ENCODE measurements at regions not wholly inside any gene's neighbourhood (a gene's known extent, or its start where the extent isn't known, plus 50 kb on each side); places are given as distances from the start of the nearest gene placed in this dataset.

DNA sequence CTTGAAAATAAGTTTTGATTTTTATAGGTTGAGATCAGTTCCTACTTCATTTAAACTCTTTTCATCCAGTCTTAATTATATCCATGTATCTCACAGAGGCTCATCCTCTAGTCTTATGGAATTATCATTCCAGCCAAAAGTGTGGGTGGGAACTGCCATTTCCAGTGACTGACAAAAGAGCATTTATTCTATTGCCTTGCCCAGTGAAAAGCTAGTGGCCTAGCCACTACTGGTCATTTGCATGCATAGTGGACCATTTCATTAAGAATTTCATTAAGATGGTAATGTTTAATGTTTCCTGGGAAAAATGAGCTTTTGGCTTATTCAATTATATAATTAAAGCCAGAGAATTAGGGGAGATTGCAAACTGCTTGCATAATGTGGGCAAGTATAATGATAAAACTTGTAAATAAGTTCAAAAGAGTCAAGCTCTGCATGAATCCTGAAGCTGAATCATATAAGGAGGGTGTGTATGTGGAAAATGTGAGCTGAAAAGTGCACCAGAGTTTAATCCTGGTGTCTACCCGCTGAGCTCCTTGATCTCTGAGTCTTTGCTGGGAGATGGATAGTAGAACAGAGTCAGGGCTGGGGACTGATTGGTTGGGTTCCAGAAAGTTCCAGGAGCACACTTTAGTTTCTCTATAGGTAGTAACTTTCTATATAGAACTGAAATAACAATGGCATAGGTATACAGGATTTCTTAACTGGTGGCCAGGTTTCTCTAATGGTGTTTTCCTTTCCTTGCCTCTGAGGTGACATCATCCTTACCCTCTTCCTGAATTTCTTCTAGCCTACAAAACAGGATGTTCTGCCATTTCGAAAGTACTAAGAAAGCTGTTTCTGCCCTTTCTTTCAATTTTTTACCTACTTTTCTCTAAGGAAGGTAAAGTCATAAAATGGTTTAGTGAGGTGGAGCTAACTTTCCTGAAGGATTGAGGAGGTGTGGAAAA is 78.5 kb downstream of the KIF4B start:
- DNase-seq (no peak), ATAC-seq (no peak)
- H3K27ac Mint-ChIP-seq, result no peak overlapping the region
- no peak overlapping the region for H3K4me3 Mint-ChIP-seq
- no peaks in the 10 kb centered on the region for H3K4me1 Mint-ChIP-seq
- H3K27me3 Mint-ChIP-seq, result peaks cover 20% of the 10 kb centered on the region
- H3K36me3 Mint-ChIP-seq (ENCODE audit: low read depth), result no peaks in the 10 kb centered on the region
- no peaks in the 10 kb centered on the region for H3K9me3 ChIP-seq (ENCODE audit: control insufficient read depth, low read length, poor library complexity, severe bottlenecking)

DNA sequence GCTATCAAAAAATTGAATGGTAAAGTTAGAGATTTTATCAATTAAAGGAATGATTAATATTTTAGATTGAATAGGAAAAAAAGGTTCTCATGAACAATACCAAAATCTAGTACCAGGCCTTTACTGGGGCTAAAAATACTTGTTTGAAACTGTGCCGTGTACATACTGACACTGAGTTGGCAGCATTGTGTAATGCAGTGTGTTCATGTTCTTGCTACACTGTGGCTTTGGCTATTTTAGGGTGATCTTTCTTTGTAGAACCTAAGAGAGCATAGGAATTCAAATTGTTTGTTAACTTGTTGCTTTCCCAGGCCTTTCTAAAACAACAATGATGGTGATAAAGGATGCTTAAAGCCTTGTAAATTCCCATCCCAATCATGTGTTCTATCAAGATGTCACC is 80.9 kb downstream of the KIF4B start:
- no peak overlapping the region for H3K27ac Mint-ChIP-seq
- no peak overlapping the region for H3K4me3 Mint-ChIP-seq
- no peaks in the 10 kb centered on the region for H3K9me3 ChIP-seq (ENCODE audit: control insufficient read depth, low read length, poor library complexity, severe bottlenecking)
- no peaks in the 10 kb centered on the region for H3K4me1 Mint-ChIP-seq
- no peak for DNase-seq
- no peaks in the 10 kb centered on the region for H3K36me3 Mint-ChIP-seq (ENCODE audit: low read depth)
- ATAC-seq, result no peak
- H3K27me3 Mint-ChIP-seq, result peaks cover 25% of the 10 kb centered on the region

DNA sequence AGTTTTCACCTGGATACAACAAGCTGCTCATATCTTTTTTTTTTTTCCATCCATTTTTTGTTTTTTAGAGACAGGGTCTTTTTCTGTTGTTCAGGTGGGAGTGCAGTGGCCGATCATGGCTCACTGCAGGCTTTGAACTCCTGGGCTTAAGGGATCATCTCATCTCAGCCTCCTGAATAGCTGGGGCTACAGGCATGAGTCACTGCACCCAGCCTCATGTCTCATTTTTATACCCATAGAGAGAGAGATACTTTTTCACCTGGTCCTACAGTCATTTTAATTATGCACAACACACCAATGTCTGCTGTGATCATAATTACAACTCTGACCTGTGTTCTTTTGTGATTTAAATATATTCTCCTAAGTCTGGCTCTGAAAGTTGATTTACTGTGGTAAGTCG is 84.4 kb downstream of the KIF4B start:
- Mint-ChIP-seq H3K27ac (no peak overlapping the region), H3K4me1 (no peaks in the 10 kb centered on the region), H3K27me3 (peaks cover 20% of the 10 kb centered on the region), H3K36me3 (ENCODE audit: low read depth) (no peaks in the 10 kb centered on the region), H3K4me3 (no peak overlapping the region)
- no peak for DNase-seq
- ATAC-seq, result no peak
- H3K9me3 ChIP-seq (ENCODE audit: control insufficient read depth, low read length, poor library complexity, severe bottlenecking), result no peaks in the 10 kb centered on the region

DNA sequence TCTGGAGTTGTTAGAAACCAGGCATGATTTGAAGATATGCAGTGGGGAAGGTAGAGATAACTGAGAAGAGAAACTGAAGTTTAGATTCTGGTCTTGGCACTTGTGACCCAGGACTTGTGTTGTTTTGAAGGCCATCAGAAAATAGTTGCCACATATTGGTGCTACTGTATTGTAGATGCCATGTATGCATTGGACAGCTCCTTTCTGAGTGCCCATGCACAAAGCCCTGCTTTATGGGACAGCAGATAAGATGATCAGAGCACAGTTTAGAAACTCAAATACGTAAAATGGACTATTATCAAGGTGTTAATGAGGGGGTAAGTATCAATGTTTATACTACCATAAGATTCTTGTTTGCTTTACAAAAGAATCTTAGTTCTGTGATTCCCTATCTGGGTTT is 84.9 kb downstream of the KIF4B start:
- no peaks in the 10 kb centered on the region for H3K9me3 ChIP-seq (ENCODE audit: control insufficient read depth, low read length, poor library complexity, severe bottlenecking)
- Mint-ChIP-seq H3K27ac (no peak overlapping the region), H3K4me1 (no peaks in the 10 kb centered on the region), H3K27me3 (peaks cover 20% of the 10 kb centered on the region), H3K4me3 (no peak overlapping the region), H3K36me3 (ENCODE audit: low read depth) (no peaks in the 10 kb centered on the region)
- ATAC-seq (no peak), DNase-seq (no peak)

DNA sequence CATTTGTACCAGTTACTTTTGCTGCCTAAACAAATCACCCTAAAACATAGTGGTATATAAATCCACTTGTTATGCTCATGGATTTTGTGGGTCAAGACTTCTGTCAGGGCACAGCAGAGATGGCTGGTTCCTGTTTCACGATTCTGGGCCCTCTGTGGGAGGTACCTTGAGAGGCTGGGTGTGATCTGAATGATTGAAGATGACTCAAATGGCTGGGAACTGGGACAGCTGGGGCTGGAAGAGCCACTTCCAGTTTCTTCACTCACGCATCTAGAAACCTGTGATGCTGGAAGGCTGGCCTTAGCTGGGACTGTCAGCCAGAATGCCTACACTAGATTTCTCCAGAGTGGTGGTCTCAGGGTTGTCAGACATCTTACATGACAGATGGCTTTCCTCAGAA is 88.1 kb downstream of the KIF4B start:
- peaks cover 27% of the 10 kb centered on the region for H3K27me3 Mint-ChIP-seq
- H3K9me3 ChIP-seq (ENCODE audit: control insufficient read depth, low read length, poor library complexity, severe bottlenecking), result no peaks in the 10 kb centered on the region
- no peaks in the 10 kb centered on the region for H3K4me1 Mint-ChIP-seq
- H3K4me3 Mint-ChIP-seq, result no peak overlapping the region
- no peaks in the 10 kb centered on the region for H3K36me3 Mint-ChIP-seq (ENCODE audit: low read depth)
- DNase-seq, result no peak
- H3K27ac Mint-ChIP-seq, result no peak overlapping the region
- no peak for ATAC-seq

DNA sequence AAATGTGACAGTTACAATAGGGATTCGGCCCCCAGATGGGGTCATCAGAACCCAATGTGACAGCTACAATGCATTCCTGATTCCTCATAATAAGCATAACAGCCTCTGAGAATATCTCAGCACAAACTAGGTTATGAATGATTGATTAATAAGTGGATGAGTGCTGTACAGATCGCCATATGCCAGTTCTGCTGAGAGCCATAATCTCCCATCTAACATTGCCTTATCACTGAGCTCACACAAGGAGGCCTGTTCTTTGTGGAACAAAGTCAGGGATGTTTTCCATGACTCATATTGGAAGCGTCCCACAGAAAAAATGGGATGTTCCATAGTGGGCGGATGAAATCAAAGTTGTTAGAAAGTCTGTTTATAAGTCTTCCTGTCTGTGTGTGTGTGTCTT is 89.6 kb downstream of the KIF4B start:
- no peaks in the 10 kb centered on the region for H3K9me3 ChIP-seq (ENCODE audit: control insufficient read depth, low read length, poor library complexity, severe bottlenecking)
- Mint-ChIP-seq H3K36me3 (ENCODE audit: low read depth) (no peaks in the 10 kb centered on the region), H3K27me3 (peaks cover 25% of the 10 kb centered on the region), H3K4me1 (no peaks in the 10 kb centered on the region), H3K27ac (no peak overlapping the region), H3K4me3 (no peak overlapping the region)
- DNase-seq, result no peak
- no peak for ATAC-seq

DNA sequence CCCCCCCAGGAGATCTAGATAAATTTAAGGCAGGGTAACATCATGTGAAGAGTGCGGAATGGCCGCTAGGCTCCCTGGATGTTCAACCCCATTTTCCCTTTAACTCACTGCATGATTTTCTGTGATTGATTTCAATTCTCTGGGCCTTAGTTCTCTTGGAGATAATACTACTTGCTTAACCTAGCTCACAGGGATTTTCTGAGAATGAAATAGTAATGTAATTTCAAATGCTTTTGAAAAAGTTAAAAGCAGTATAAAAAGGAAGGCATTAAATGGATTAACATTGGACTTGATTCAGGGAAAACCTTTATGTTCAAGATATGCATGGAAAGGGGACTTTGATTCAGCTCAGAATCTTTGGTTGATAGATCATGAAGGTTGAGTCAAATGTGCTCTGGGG is 90.9 kb downstream of the KIF4B start:
- H3K36me3 Mint-ChIP-seq (ENCODE audit: low read depth), result no peaks in the 10 kb centered on the region
- H3K4me1 Mint-ChIP-seq, result no peaks in the 10 kb centered on the region
- no peaks in the 10 kb centered on the region for H3K9me3 ChIP-seq (ENCODE audit: control insufficient read depth, low read length, poor library complexity, severe bottlenecking)
- no peak overlapping the region for H3K27ac Mint-ChIP-seq
- ATAC-seq (no peak), DNase-seq (no peak)
- H3K27me3 Mint-ChIP-seq, result peaks cover 34% of the 10 kb centered on the region
- H3K4me3 Mint-ChIP-seq, result no peak overlapping the region

DNA sequence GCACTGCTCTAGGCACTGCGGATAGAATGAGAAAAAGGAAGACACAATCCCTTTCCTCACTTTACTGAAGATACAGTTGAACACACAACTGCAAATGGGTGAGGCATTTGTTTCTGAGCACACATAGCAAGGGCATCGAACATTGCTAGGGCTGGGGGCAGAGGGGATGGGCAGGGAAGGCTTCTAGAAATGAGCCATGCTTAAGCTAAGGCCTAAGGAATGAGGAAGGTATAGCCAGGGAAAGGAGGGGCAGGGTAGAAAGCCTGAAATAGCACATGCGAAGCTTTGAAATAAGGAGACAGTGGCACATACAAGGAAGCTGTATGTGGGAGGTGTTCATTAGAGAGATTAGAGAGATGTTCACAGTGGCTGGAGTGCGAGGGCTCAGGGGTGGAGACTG is 92.7 kb downstream of the KIF4B start:
- Mint-ChIP-seq H3K4me3 (no peak overlapping the region), H3K27me3 (peaks cover 48% of the 10 kb centered on the region), H3K36me3 (ENCODE audit: low read depth) (no peaks in the 10 kb centered on the region), H3K4me1 (no peaks in the 10 kb centered on the region), H3K27ac (no peak overlapping the region)
- H3K9me3 ChIP-seq (ENCODE audit: control insufficient read depth, low read length, poor library complexity, severe bottlenecking), result no peaks in the 10 kb centered on the region
- no peak for DNase-seq
- ATAC-seq, result no peak

DNA sequence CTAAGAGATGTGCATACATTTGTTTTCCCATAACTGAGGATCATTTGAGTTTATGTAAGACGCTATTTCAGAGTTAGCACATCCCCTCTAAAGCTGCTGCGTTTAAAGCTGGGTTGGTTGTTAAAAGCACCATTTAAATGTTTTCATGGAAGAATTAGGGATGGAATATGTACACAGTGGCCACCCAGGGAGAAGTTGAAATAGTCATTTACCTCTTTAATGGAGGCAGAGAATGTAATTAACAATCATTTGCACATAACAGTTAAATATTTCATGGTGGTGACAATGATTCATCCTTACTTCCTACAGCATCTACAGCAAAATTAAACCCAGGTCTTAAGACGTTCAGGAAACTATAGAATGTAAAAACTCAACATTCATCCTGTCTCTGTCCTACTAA is 100.3 kb downstream of the KIF4B start:
- DNase-seq, result no peak
- Mint-ChIP-seq H3K27ac (no peak overlapping the region), H3K4me3 (no peak overlapping the region), H3K36me3 (ENCODE audit: low read depth) (no peaks in the 10 kb centered on the region), H3K27me3 (peaks cover 19% of the 10 kb centered on the region), H3K4me1 (no peaks in the 10 kb centered on the region)
- no peaks in the 10 kb centered on the region for H3K9me3 ChIP-seq (ENCODE audit: control insufficient read depth, low read length, poor library complexity, severe bottlenecking)
- ATAC-seq, result no peak

DNA sequence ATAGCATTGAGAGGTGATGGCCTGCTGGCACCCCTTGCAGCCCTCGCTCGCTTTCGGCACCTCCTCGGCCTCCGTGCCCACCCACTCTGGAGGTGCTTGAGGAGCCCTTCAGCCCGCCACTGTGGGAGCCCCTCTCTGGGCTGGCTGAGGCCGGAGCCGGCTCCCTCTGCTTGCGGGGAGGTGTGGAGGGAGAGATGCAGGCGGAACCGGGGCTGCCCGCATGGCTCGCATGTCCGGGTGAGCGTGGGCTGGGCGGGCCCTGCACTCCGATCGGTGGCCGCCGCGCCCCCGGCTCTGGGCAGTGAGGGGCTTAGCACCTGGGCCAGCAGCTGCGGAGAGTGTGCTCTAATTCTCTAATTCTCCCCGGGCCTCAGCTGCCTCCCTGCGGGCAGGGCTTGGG is 101.1 kb downstream of the KIF4B start:
- H3K27ac Mint-ChIP-seq, result no peak overlapping the region
- ATAC-seq (no peak), DNase-seq (no peak)
- no peaks in the 10 kb centered on the region for H3K9me3 ChIP-seq (ENCODE audit: control insufficient read depth, low read length, poor library complexity, severe bottlenecking)
- peaks cover 12% of the 10 kb centered on the region for H3K27me3 Mint-ChIP-seq
- H3K4me1 Mint-ChIP-seq, result no peaks in the 10 kb centered on the region
- H3K36me3 Mint-ChIP-seq (ENCODE audit: low read depth), result no peaks in the 10 kb centered on the region
- no peak overlapping the region for H3K4me3 Mint-ChIP-seq

DNA sequence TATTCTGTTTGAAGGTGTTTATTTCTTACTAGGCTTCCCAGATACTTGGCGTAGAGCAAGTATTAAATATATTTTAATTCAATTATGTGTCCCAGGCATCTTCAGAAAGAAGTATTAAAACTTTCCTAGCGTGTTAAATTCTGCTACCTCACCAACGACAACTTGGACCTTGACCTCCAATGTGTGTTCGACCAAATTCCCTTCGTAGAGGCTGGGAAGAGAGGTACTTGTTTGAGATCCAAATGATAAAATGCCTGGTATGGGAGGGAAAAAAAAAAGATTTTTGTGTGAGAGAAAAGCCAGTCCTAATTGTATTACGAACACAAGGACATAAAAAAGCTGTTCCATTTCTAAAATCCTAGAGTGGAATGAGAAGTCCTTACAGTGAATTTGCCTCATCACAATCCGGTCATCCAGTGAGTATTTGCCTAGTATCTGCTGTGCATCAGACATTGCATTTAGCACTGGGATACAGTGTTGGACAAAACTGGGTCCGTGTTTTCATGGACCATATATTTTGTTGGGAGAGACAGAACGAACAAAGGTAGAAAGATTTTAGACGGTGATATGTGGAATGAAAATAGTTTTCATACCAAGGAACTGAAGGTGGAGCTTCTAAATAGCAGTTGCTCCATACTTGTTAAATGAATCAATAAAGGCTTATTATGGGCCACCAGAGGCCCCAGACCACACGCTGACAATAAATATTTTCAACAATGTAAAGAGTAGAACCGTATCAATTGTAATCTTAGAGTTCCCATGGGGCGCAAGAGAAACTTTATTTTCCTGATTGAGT is 103.1 kb downstream of the KIF4B start:
- no peak overlapping the region for H3K4me3 Mint-ChIP-seq
- ATAC-seq (no peak), DNase-seq (no peak)
- no peaks in the 10 kb centered on the region for H3K4me1 Mint-ChIP-seq
- no peaks in the 10 kb centered on the region for H3K9me3 ChIP-seq (ENCODE audit: control insufficient read depth, low read length, poor library complexity, severe bottlenecking)
- peaks cover 8% of the 10 kb centered on the region for H3K27me3 Mint-ChIP-seq
- H3K36me3 Mint-ChIP-seq (ENCODE audit: low read depth), result no peaks in the 10 kb centered on the region
- H3K27ac Mint-ChIP-seq, result no peak overlapping the region

DNA sequence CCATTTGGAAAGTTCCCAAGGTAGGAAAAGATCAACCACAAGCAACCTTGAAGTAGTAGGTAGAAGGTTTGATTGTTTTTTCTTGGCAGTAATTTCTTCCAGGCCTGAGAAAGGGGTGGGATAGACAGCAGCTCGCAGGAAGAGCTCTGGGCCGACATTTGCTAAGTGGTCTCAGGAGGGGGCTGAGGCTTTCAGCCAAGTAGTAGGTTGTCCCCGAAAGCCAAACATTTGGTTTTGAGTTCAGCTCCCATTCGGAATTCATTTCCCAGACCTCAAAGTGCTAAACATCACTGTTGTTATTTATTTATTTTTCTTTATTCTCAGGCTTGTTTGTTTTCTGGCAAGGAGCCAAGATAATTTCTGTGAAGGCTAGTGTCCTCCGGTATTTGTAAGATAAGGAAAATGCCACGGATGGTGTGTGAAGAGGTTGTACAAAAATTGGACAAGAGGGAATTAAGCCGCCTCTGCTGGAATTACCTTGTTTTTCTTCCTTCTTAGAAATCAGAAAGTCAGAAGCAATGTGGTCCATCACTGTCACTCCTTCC is 112.1 kb downstream of the KIF4B start:
- Mint-ChIP-seq H3K27me3 (peaks cover 28% of the 10 kb centered on the region), H3K36me3 (ENCODE audit: low read depth) (peaks cover 3% of the 10 kb centered on the region), H3K4me1 (no peaks in the 10 kb centered on the region), H3K27ac (peak overlapping the region; percentile 21), H3K4me3 (no peak overlapping the region)
- DNase-seq, result no peak
- H3K9me3 ChIP-seq (ENCODE audit: control insufficient read depth, low read length, poor library complexity, severe bottlenecking), result no peaks in the 10 kb centered on the region
- no peak for ATAC-seq

DNA sequence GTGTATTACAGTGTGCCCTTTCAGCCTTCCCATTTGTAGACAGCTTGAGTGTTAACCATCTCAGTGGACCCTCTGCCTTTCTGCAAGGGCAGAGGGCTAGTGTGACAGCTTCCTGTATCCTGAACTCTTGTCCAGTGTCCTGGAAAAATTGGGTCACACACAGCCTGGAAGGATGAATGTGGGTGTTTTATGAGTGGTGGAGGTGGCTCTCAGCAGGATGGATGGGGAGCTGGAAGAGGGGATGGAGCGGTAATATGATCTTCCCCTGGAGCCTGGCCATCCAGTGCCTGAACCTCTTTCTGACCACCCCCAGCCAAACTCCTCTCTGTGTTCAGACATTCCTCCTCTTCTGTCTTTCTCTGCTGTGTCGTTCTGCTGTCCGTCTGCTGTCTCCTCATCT is 113.0 kb downstream of the KIF4B start:
- no peaks in the 10 kb centered on the region for H3K4me1 Mint-ChIP-seq
- no peaks in the 10 kb centered on the region for H3K9me3 ChIP-seq (ENCODE audit: control insufficient read depth, low read length, poor library complexity, severe bottlenecking)
- peaks cover 22% of the 10 kb centered on the region for H3K27me3 Mint-ChIP-seq
- no peak overlapping the region for H3K27ac Mint-ChIP-seq
- no peak overlapping the region for H3K4me3 Mint-ChIP-seq
- no peak for DNase-seq
- H3K36me3 Mint-ChIP-seq (ENCODE audit: low read depth), result peaks cover 3% of the 10 kb centered on the region
- no peak for ATAC-seq
